Cardiac muscle cell (in vitro differentiated cells and primary cell): ENCODE measurements at regions not wholly inside any gene's neighbourhood (a gene's known extent, or its start where the extent isn't known, plus 50 kb on each side); places are given as distances from the start of the nearest gene placed in this dataset.
"Not testable (repeated sequence)": the region's sequence is repeated elsewhere in the genome, so short reads cannot be mapped to it uniquely, and the experiment has no call there.

Experiments
- DNase-seq, 2 donors: peaks; one replicate each; pipeline versions ENCODE4 v3.0.0 to v3.0.0-alpha.2; 2010 to 2017; ENCODE audit warnings: low read depth in 1 of 2, low spot score in 1 of 2
- H3K27ac ChIP-seq: fragments of 200-600 bp; sonication (generic); 2 replicates; pipeline ENCODE4 v1.5.1; 2016
- H3K27me3 ChIP-seq: fragments of 200-600 bp; sonication (generic); 2 replicates; pipeline ENCODE4 v1.6.0; 2016; ENCODE audit warnings: control low read depth
- H3K36me3 ChIP-seq: fragments of 200-600 bp; sonication (generic); 2 replicates; pipeline ENCODE4 v1.5.1; 2016; ENCODE audit warnings: control low read depth
- H3K4me1 ChIP-seq: fragments of 200-600 bp; sonication (generic); 2 replicates; pipeline ENCODE4 v1.8.1; 2017; ENCODE audit warnings: low read depth, mild to moderate bottlenecking, mixed run types
- H3K4me3 ChIP-seq: fragments of 200-600 bp; sonication (generic); 2 replicates; pipeline ENCODE4 v1.5.1; 2016; ENCODE audit warnings: mild to moderate bottlenecking
- H3K9me3 ChIP-seq: fragments of 200-600 bp; sonication (generic); 2 replicates; pipeline ENCODE4 v1.5.1; 2017; ENCODE audit warnings: low read depth, mild to moderate bottlenecking, control low read depth
- TF ChIP-seq, protein P1 (sequence below): IDR thresholded peaks from 2 replicates; pipeline ENCODE4 v1.5.1; 2012; ENCODE audit warnings: low read depth, mild to moderate bottlenecking, low read length

GRCh38 chr9:88628114-88628513 lies 93.1 kb downstream of the NXNL2 start:
- no peak overlapping the region for H3K27ac ChIP-seq
- H3K27me3 ChIP-seq = no peaks in the 10 kb centered on the region
- TF ChIP-seq, protein P1, sequence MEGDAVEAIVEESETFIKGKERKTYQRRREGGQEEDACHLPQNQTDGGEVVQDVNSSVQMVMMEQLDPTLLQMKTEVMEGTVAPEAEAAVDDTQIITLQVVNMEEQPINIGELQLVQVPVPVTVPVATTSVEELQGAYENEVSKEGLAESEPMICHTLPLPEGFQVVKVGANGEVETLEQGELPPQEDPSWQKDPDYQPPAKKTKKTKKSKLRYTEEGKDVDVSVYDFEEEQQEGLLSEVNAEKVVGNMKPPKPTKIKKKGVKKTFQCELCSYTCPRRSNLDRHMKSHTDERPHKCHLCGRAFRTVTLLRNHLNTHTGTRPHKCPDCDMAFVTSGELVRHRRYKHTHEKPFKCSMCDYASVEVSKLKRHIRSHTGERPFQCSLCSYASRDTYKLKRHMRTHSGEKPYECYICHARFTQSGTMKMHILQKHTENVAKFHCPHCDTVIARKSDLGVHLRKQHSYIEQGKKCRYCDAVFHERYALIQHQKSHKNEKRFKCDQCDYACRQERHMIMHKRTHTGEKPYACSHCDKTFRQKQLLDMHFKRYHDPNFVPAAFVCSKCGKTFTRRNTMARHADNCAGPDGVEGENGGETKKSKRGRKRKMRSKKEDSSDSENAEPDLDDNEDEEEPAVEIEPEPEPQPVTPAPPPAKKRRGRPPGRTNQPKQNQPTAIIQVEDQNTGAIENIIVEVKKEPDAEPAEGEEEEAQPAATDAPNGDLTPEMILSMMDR = no peak

DNA sequence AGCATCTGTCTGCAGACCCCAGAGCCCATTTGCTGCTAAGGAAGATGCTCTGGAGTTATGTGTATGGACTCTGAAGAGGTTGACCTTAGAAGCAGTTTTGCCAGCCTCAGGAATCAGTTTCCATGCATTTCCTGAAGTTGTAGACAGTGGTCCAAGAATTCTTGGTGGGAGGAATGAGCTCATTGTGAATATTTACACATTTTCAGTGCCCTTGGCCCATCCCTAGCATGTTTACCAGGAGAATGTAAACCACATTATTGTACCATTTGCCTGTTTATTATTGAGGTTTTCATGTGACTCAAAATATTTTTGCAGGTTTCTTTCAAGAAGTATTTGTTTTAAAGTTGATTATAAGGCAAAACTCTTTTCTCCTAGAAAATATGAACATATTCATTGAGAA lies 93.8 kb downstream of the NXNL2 start:
- TF ChIP-seq, protein P1 = no peak
- DNase-seq = no peak
- Histone ChIP-seq H3K27ac (no peak overlapping the region), H3K36me3 (no peaks in the 10 kb centered on the region), H3K4me1 (no peaks in the 10 kb centered on the region), H3K27me3 (no peaks in the 10 kb centered on the region), H3K4me3 (no peak overlapping the region), H3K9me3 (no peaks in the 10 kb centered on the region)

More at GRCh38 chr9:88628114-88628513, 93.1 kb downstream of the NXNL2 start:
- Histone ChIP-seq H3K4me1 (no peaks in the 10 kb centered on the region), H3K9me3 (no peaks in the 10 kb centered on the region), H3K36me3 (no peaks in the 10 kb centered on the region), H3K4me3 (no peak overlapping the region)
- DNase-seq = no peak

GRCh38 chr9:88630574-88630973 lies 95.6 kb downstream of the NXNL2 start:
- DNase-seq, H3K36me3 ChIP-seq, H3K27me3 ChIP-seq, H3K4me3 ChIP-seq, H3K27ac ChIP-seq, H3K9me3 ChIP-seq, H3K4me1 ChIP-seq: not testable (repeated sequence)

GRCh38 chr9:88635151-88635550 lies 100.2 kb downstream of the NXNL2 start:
- Histone ChIP-seq H3K27me3 (no peaks in the 10 kb centered on the region), H3K36me3 (no peaks in the 10 kb centered on the region), H3K27ac (no peak overlapping the region), H3K4me1 (no peaks in the 10 kb centered on the region), H3K9me3 (no peaks in the 10 kb centered on the region), H3K4me3 (no peak overlapping the region)
- TF ChIP-seq, protein P1 = no peak
- no peak for DNase-seq

GRCh38 chr9:88641456-88642240 lies 106.7 kb downstream of the NXNL2 start:
- no peak overlapping the region for H3K27ac ChIP-seq
- H3K4me1 ChIP-seq = no peaks in the 10 kb centered on the region
- DNase-seq = no peak
- no peaks in the 10 kb centered on the region for H3K36me3 ChIP-seq
- no peak overlapping the region for H3K4me3 ChIP-seq
- TF ChIP-seq, protein P1 = no peak
- no peaks in the 10 kb centered on the region for H3K27me3 ChIP-seq
- no peaks in the 10 kb centered on the region for H3K9me3 ChIP-seq

GRCh38 chr9:88642336-88642735 lies 107.4 kb downstream of the NXNL2 start:
- Histone ChIP-seq H3K9me3 (no peaks in the 10 kb centered on the region), H3K27ac (no peak overlapping the region), H3K27me3 (no peaks in the 10 kb centered on the region), H3K4me3 (no peak overlapping the region), H3K4me1 (no peaks in the 10 kb centered on the region), H3K36me3 (no peaks in the 10 kb centered on the region)
- no peak for DNase-seq
- TF ChIP-seq, protein P1 = no peak
